ENCODE measurements at regions not wholly inside any gene's neighbourhood (a gene's known extent, or its start where the extent isn't known, plus 50 kb on each side); places are given as distances from the start of the nearest gene placed in this dataset.
"Not testable (repeated sequence)": the region's sequence is repeated elsewhere in the genome, so short reads cannot be mapped to it uniquely, and the experiment has no call there.

- ATAC-seq (ENCODE audit: low FRiP score in 2 of 2) = no peak
- Histone ChIP-seq H3K36me3 (no peaks in the 10 kb centered on the region), H3K9me3 (no peaks in the 10 kb centered on the region), H3K27ac (no peak overlapping the region), H3K4me1 (no peaks in the 10 kb centered on the region), H3K4me3 (no peak overlapping the region), H3K27me3 (no peaks in the 10 kb centered on the region)
- DNase-seq = no peak
- WGBS, 2 donors = 58 to 71% methylated on average over 5 of the region's 5 CpGs
- TF ChIP-seq EP300 (IDR thresholded peaks at IDR 0.05) (no peak), POLR2AphosphoS5 (IDR thresholded peaks at IDR 0.05) (no peak), CTCF (IDR thresholded peaks at IDR 0.05) (no peak), POLR2A (IDR thresholded peaks at IDR 0.05) (no peak)
Observed at GRCh38 chr1:213698092-213698702, 289.6 kb upstream of the PROX1 start.

GRCh38 chr1:213702703-213703102, 285.1 kb upstream of the PROX1 start:
- Histone ChIP-seq H3K36me3 (no peaks in the 10 kb centered on the region), H3K27ac (no peak overlapping the region), H3K4me3 (no peak overlapping the region), H3K27me3 (no peaks in the 10 kb centered on the region), H3K4me1 (no peaks in the 10 kb centered on the region), H3K9me3 (peaks cover 0 to 5% (median 1%) of the 10 kb centered on the region in 4 donors)
- DNase-seq = no peak
- ATAC-seq (ENCODE audit: low FRiP score in 2 of 2) = no peak
- TF ChIP-seq POLR2A (IDR thresholded peaks at IDR 0.05) = no peak
- no peak for TF ChIP-seq POLR2AphosphoS5 (IDR thresholded peaks at IDR 0.05)
- TF ChIP-seq EP300 (IDR thresholded peaks at IDR 0.05) = no peak
- no peak for TF ChIP-seq CTCF (IDR thresholded peaks at IDR 0.05)

GRCh38 chr1:213704941-213705340, 282.8 kb upstream of the PROX1 start:
- DNase-seq (no peak), ATAC-seq (ENCODE audit: low FRiP score in 2 of 2) (no peak)
- TF ChIP-seq EP300 (IDR thresholded peaks at IDR 0.05) (no peak), POLR2AphosphoS5 (IDR thresholded peaks at IDR 0.05) (no peak), CTCF (IDR thresholded peaks at IDR 0.05) (no peak), POLR2A (IDR thresholded peaks at IDR 0.05) (no peak)
- Histone ChIP-seq H3K4me3 (no peak overlapping the region), H3K4me1 (no peaks in the 10 kb centered on the region), H3K36me3 (no peaks in the 10 kb centered on the region), H3K9me3 (peaks cover 0 to 5% (median 3%) of the 10 kb centered on the region in 4 donors), H3K27ac (no peak overlapping the region), H3K27me3 (no peaks in the 10 kb centered on the region)
- 60 to 82% methylated on average over 3 of the region's 3 CpGs for WGBS, 2 donors

- H3K27ac ChIP-seq; H3K27me3 ChIP-seq; H3K4me3 ChIP-seq; H3K36me3 ChIP-seq; H3K4me1 ChIP-seq; H3K9me3 ChIP-seq; ATAC-seq (ENCODE audit: low FRiP score in 2 of 2): not testable (repeated sequence)
- peak in 1 of 2 donors; percentile 33 for DNase-seq
- WGBS, 2 donors = 75 to 78% methylated on average over 4 to 7 of the region's 7 CpGs
Observed at GRCh38 chr1:213711833-213712490, 275.8 kb upstream of the PROX1 start.

GRCh38 chr1:213714645-213715044, 273.1 kb upstream of the PROX1 start:
- no peak for DNase-seq

More at GRCh38 chr1:213714645-213715044, 273.1 kb upstream of the PROX1 start:
- Histone ChIP-seq H3K27me3 (no peaks in the 10 kb centered on the region), H3K4me1 (no peaks in the 10 kb centered on the region), H3K4me3 (no peak overlapping the region), H3K36me3 (no peaks in the 10 kb centered on the region), H3K9me3 (no peaks in the 10 kb centered on the region), H3K27ac (no peak overlapping the region)
- no peak for ATAC-seq (ENCODE audit: low FRiP score in 2 of 2)
- no peak for TF ChIP-seq CTCF (IDR thresholded peaks at IDR 0.05)
- no peak for TF ChIP-seq EP300 (IDR thresholded peaks at IDR 0.05)
- TF ChIP-seq POLR2AphosphoS5 (IDR thresholded peaks at IDR 0.05) = no peak
- TF ChIP-seq POLR2A (IDR thresholded peaks at IDR 0.05) = no peak
- WGBS, 2 donors = 51 to 58% methylated on average over 4 of the region's 4 CpGs
